ENCODE measurements at regions not wholly inside any gene's neighbourhood (a gene's known extent, or its start where the extent isn't known, plus 50 kb on each side); places are given as distances from the start of the nearest gene placed in this dataset.

- no peak for TF ChIP-seq CTCF (IDR thresholded peaks at IDR 0.05; ENCODE audit: low read depth, low read length, missing control alignments)
- H3K4me3 ChIP-seq (ENCODE audit: low read depth, low read length), result no peak overlapping the region
- no peak for DNase-seq (ENCODE audit: low read depth)
Observed at GRCh38 chr1:4366091-4366490, 288.3 kb upstream of the AJAP1 start.

GRCh38 chr1:4367230-4367777 lies 287.1 kb upstream of the AJAP1 start:
- H3K4me3 ChIP-seq (ENCODE audit: low read depth, low read length), result no peak overlapping the region
- TF ChIP-seq CTCF (IDR thresholded peaks at IDR 0.05; ENCODE audit: low read depth, low read length, missing control alignments), result no peak
- no peak for DNase-seq (ENCODE audit: low read depth)

- no peak for DNase-seq (ENCODE audit: low read depth)
- TF ChIP-seq CTCF (IDR thresholded peaks at IDR 0.05; ENCODE audit: low read depth, low read length, missing control alignments), result no peak
- no peak overlapping the region for H3K4me3 ChIP-seq (ENCODE audit: low read depth, low read length)
Observed at GRCh38 chr1:4369335-4369734, 285.1 kb upstream of the AJAP1 start.

GRCh38 chr1:4371849-4372248 lies 282.6 kb upstream of the AJAP1 start:
- DNase-seq (ENCODE audit: low read depth), result no peak
- H3K4me3 ChIP-seq (ENCODE audit: low read depth, low read length), result no peak overlapping the region
- TF ChIP-seq CTCF (IDR thresholded peaks at IDR 0.05; ENCODE audit: low read depth, low read length, missing control alignments), result no peak

- H3K4me3 ChIP-seq (ENCODE audit: low read depth, low read length), result no peak overlapping the region
- DNase-seq (ENCODE audit: low read depth), result no peak
- no peak for TF ChIP-seq CTCF (IDR thresholded peaks at IDR 0.05; ENCODE audit: low read depth, low read length, missing control alignments)
Observed at GRCh38 chr1:4375812-4376211, 278.6 kb upstream of the AJAP1 start.

GRCh38 chr1:4379451-4380175 lies 274.8 kb upstream of the AJAP1 start:
- no peak for TF ChIP-seq CTCF (IDR thresholded peaks at IDR 0.05; ENCODE audit: low read depth, low read length, missing control alignments)
- no peak for DNase-seq (ENCODE audit: low read depth)
- H3K4me3 ChIP-seq (ENCODE audit: low read depth, low read length), result no peak overlapping the region
